Hepatocyte (in vitro differentiated cells): ENCODE measurements at regions not wholly inside any gene's neighbourhood (a gene's known extent, or its start where the extent isn't known, plus 50 kb on each side); places are given as distances from the start of the nearest gene placed in this dataset.

ENCODE experiments used
- CTCF ChIP-seq: fragments of 200-600 bp; sonication (generic); IDR thresholded peaks from 2 replicates; pipeline ENCODE4 v1.5.1; 2016; ENCODE audit warnings: antibody characterized with exemption, mild to moderate bottlenecking; ENCODE audit not compliant: poor library complexity
- EZH2 ChIP-seq: fragments of 200-600 bp; sonication (generic); IDR thresholded peaks from 2 replicates; pipeline ENCODE4 v1.6.1; 2016; ENCODE audit warnings: antibody characterized with exemption, mild to moderate bottlenecking, borderline replicate concordance
- EZH2phosphoT487 ChIP-seq: fragments of 200-600 bp; sonication (generic); IDR thresholded peaks from one replicate; pipeline ENCODE4 v1.6.1; 2018; ENCODE audit warnings: antibody characterized with exemption, mild to moderate bottlenecking, low read depth, moderate library complexity; ENCODE audit not compliant: unreplicated experiment, severe bottlenecking

GRCh38 chr1:96400089-96400488 lies 321.5 kb upstream of the PTBP2 start:
- TF ChIP-seq CTCF, result no peak
- TF ChIP-seq EZH2, result no peak
- TF ChIP-seq EZH2phosphoT487, result no peak
